Stimulated activated memory B cell treated with anti-CD40 and anti-IgM and Interleukin-4, amounts not matched to agents 10 μg/mL and 1 μg/mL and 100 μg/mL, for 72 hours (primary cell): ENCODE measurements at regions not wholly inside any gene's neighbourhood (a gene's known extent, or its start where the extent isn't known, plus 50 kb on each side); places are given as distances from the start of the nearest gene placed in this dataset.

Source experiments
- ATAC-seq: fragments of 150-1000 bp; cut with Tn5 transposase; 2 replicates; pipeline ENCODE4 v1.10.0; 2021
- H3K27ac Mint-ChIP-seq: one replicate; pipeline ENCODE4 v1.8.0; 2022; ENCODE audit warnings: mild to moderate bottlenecking, mixed read lengths
- H3K27me3 Mint-ChIP-seq: one replicate; pipeline ENCODE4 v1.8.0; 2022; ENCODE audit warnings: mixed read lengths
- H3K36me3 Mint-ChIP-seq: one replicate; pipeline ENCODE4 v1.8.0; 2022; ENCODE audit warnings: mixed read lengths
- H3K4me1 Mint-ChIP-seq: one replicate; pipeline ENCODE4 v1.8.0; 2022; ENCODE audit warnings: mixed read lengths
- H3K4me3 Mint-ChIP-seq: one replicate; pipeline ENCODE4 v1.8.0; 2022; ENCODE audit warnings: mild to moderate bottlenecking, moderate library complexity, mixed read lengths
- H3K9me3 Mint-ChIP-seq: one replicate; pipeline ENCODE4 v1.8.0; 2022; ENCODE audit warnings: mixed read lengths

DNA sequence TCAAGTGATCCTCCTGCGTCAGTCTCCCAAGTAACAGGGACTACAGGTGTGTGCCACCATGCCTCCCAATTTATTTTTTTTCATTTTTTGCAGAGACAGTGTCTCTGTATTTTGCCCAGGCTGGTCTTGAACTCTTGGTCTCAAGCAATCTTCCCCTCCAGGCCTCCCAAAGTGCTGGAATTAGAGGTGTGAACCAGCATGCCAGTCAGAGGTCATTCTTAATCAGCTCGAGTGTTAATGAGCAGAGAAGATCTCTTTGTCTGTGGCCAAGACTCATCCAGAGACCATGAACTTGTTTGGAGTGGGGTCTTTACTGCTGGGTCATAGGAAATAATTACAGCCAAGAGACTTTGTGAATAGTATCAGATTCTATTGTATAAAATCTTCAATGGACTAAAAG lies 99.2 kb upstream of the AP1S2 start:
- H3K9me3 Mint-ChIP-seq, result no peaks in the 10 kb centered on the region
- no peak for ATAC-seq
- no peak overlapping the region for H3K27ac Mint-ChIP-seq
- H3K4me1 Mint-ChIP-seq, result no peaks in the 10 kb centered on the region
- H3K36me3 Mint-ChIP-seq, result no peaks in the 10 kb centered on the region
- no peaks in the 10 kb centered on the region for H3K27me3 Mint-ChIP-seq
- H3K4me3 Mint-ChIP-seq, result no peak overlapping the region

DNA sequence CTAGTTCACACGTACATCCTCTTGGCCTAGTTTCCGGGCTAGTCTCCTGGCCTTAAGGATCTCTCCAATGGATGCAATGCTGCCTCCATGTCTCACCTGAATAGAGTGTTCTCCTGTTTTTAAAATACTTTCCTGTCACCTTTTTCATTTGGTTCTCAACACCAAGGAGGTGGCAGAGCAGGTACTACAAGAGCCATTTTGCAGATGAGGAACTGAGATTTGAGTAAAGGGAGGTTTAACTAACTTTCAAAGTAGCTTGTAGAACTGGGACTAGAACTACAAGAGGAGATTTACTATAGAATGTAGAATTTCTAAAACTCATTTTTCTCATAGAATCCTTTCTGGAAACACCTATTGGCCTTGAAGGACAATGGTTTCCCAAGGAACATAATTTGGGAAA lies 97.6 kb upstream of the AP1S2 start:
- ATAC-seq, result no peak
- H3K4me3 Mint-ChIP-seq, result no peak overlapping the region
- no peaks in the 10 kb centered on the region for H3K9me3 Mint-ChIP-seq
- H3K27ac Mint-ChIP-seq, result no peak overlapping the region
- no peaks in the 10 kb centered on the region for H3K4me1 Mint-ChIP-seq
- no peaks in the 10 kb centered on the region for H3K27me3 Mint-ChIP-seq
- H3K36me3 Mint-ChIP-seq, result no peaks in the 10 kb centered on the region

DNA sequence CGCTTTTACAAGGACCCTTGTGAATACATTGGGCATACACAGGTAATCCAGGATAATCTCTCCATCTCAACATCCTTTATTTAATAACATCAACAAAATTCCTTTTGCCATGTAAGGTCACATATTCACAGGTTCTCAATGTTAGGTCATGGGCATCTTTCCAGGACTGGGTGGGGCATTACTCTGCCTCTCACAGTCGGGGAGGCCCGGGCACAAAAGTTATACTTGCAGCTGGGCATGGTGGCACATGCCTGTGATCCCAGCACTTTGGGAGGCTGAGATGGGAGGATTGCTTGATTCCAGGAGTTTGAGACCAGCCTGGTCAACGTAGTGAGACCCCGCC lies 93.7 kb upstream of the AP1S2 start:
- no peak for ATAC-seq
- Mint-ChIP-seq H3K4me1 (no peaks in the 10 kb centered on the region), H3K27ac (no peak overlapping the region), H3K4me3 (no peak overlapping the region), H3K36me3 (no peaks in the 10 kb centered on the region), H3K9me3 (no peaks in the 10 kb centered on the region), H3K27me3 (no peaks in the 10 kb centered on the region)

DNA sequence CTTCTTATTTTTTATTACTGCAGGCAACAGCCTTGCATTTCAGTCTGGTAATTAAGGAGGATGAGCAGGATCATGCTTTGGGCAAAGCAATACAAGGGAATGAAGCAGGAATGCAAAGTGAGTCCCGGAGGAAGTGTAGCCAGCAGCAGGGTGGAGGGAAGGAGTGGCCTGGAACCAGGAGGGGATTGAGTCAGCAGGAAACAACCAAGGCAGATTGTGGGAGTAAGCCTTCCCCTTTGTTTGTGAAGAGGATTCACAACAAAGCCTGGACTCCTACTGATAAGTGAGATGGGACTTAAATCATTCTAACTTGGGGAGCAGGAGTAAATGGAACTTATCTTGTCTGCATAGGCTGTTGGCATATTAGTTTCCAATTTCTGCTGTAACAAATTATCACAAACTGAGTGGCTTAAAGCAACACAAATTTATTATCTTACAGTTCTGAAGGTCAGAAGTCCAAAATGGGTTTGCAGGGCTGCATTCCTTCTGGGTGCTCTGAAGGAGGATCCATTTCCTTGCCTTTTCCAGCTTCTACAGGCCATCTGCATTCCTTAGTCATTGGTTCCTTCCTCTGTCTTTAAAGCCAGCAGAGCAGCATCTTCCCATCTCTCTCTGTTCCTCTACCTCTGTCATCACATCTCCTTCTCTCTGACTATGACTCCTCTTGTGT lies 93.2 kb upstream of the AP1S2 start:
- Mint-ChIP-seq H3K36me3 (no peaks in the 10 kb centered on the region), H3K4me1 (no peaks in the 10 kb centered on the region), H3K9me3 (no peaks in the 10 kb centered on the region), H3K4me3 (no peak overlapping the region), H3K27ac (no peak overlapping the region), H3K27me3 (no peaks in the 10 kb centered on the region)
- no peak for ATAC-seq

DNA sequence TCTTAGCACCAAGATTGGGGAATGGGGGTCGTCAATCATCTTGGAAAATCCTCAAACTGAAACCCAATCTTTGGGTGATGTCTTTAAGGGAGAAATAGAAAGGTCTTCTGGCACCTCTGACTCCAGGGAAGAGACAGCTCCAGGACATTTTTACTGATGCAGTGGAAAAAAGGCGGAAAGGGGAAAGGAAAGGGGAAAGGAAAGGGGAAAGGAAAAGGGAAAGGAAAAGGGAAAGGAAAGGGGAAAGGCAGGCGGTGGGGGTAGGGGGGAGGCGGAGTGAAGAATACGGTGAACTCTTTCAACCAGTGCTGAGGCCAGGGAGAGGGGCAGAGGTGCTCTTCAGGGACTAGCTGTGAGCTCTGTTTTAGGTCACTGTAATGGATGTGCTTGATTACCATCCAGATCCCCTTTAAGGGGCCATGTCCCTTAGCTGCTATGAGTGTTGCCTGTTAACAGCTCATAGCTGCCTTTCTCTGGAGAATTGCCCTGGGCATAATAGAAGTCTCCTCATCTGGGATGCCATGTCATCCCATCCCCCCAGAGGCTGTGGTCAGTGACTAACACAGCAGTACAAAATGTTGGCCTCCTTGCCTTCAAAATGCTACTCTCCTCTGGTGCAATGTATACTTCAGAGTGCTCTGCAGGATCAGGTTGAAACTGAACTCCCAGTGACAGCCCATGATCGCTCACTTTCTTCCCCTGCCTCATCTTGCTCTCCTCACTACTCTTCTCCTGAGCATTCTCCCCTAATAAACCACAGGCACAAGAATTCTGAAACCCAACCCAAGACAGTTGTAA lies 92.4 kb upstream of the AP1S2 start:
- H3K4me3 Mint-ChIP-seq, result no peak overlapping the region
- H3K9me3 Mint-ChIP-seq, result no peaks in the 10 kb centered on the region
- H3K27ac Mint-ChIP-seq, result no peak overlapping the region
- no peaks in the 10 kb centered on the region for H3K4me1 Mint-ChIP-seq
- H3K36me3 Mint-ChIP-seq, result no peaks in the 10 kb centered on the region
- no peak for ATAC-seq
- H3K27me3 Mint-ChIP-seq, result no peaks in the 10 kb centered on the region

DNA sequence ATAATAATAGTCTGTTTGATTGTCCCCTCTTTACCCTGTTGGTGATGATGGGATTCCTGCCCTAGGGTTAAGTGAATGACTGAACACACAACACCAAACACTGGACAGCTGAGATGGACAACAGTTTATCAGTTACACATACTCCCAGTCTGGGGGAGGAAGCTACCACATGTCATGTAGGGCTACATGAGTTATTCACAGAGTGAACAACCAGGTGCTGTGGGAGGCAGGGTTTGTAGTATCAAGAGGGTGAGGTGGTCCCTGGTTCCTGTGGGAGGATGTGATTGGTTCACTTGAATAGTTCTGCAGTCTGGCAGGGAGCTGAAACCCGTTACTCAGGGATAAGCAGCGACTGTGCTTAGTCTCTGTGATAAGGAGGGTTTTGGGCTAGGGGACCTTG lies 88.8 kb upstream of the AP1S2 start:
- Mint-ChIP-seq H3K36me3 (no peaks in the 10 kb centered on the region), H3K9me3 (no peaks in the 10 kb centered on the region), H3K4me1 (no peaks in the 10 kb centered on the region), H3K4me3 (no peak overlapping the region), H3K27me3 (no peaks in the 10 kb centered on the region), H3K27ac (no peak overlapping the region)
- ATAC-seq, result no peak

DNA sequence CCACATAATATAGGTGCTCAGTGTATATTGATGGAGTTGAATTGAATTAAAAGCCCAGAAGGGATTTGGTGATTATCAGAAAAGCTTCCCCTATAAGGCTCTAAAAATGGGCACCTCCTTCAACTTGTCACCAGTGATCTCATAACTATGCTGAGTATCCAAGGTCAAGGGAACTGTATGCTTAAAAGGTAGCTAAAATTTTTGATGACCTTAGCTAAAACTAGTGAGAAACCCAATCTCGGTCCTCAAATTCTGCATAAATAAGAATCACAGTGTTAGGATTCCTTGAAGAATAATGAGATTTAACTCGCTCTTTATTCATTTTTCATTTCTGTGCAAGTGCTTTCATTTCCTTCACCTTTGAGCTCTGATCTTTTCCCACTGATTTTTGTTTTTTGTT lies 87.7 kb upstream of the AP1S2 start:
- ATAC-seq, result no peak
- Mint-ChIP-seq H3K36me3 (no peaks in the 10 kb centered on the region), H3K27ac (no peak overlapping the region), H3K9me3 (no peaks in the 10 kb centered on the region), H3K4me1 (no peaks in the 10 kb centered on the region), H3K4me3 (no peak overlapping the region), H3K27me3 (no peaks in the 10 kb centered on the region)

DNA sequence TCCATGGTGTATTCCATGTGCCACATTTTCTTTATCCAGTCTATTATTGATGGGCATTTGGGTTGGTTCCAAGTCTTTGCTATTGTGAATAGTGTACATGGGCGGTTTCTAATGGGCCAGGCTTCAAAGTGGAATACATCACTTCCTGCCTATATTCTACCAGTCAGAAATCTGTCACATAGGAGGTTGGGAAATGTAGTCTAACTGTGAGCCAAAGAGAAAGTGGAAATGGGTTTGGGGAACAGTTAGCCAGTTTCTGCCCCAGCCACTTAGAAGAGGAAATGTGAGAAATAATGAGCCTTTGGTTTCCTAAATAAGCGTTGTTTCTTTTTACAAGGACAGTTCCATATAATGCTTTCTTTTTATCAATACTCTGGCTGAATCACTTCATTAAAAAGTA lies 85.1 kb upstream of the AP1S2 start:
- no peaks in the 10 kb centered on the region for H3K36me3 Mint-ChIP-seq
- H3K27me3 Mint-ChIP-seq, result no peaks in the 10 kb centered on the region
- no peak for ATAC-seq
- no peaks in the 10 kb centered on the region for H3K4me1 Mint-ChIP-seq
- no peak overlapping the region for H3K4me3 Mint-ChIP-seq
- no peak overlapping the region for H3K27ac Mint-ChIP-seq
- H3K9me3 Mint-ChIP-seq, result no peaks in the 10 kb centered on the region

DNA sequence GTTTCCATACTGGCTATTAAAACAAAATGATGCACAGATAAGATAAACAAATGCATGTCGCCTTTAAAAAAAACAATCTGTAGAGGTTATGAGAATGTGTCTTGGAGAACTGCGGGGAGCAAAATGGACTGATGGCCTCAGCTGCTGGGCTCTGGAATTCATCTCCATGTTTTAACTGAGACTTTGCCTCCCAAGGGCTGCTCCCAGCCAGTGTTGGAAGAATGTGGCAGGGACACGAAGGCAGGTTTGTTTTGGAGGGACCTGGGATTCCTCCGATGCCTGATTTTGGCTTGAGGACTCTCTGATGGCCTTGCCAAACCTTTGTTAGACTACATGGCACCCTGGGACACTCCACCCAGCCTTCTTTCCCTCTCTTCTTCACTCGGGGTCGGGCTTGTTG lies 83.5 kb upstream of the AP1S2 start:
- H3K27me3 Mint-ChIP-seq, result no peaks in the 10 kb centered on the region
- no peak overlapping the region for H3K27ac Mint-ChIP-seq
- ATAC-seq, result no peak
- no peaks in the 10 kb centered on the region for H3K36me3 Mint-ChIP-seq
- H3K9me3 Mint-ChIP-seq, result no peaks in the 10 kb centered on the region
- H3K4me1 Mint-ChIP-seq, result no peaks in the 10 kb centered on the region
- H3K4me3 Mint-ChIP-seq, result no peak overlapping the region

DNA sequence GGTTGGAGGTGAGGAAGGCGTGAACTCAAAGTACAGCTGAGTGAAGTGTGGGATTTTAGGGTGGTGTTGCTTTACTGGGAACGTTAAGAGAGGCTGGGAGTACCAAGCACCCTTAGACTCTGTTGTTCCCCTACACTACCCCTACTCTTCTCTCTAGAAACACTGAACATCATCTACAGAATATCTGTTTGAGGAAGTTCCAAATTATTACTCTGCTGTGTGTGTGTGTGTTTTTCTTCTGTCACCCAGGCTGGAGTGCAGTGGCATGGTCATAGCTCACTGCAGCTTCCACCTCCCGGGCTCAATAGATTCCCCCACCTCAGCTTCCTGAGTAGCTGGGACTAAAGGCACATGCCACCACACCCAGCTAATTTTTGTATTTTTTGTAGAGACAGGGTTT lies 76.7 kb upstream of the AP1S2 start:
- Mint-ChIP-seq H3K27me3 (no peaks in the 10 kb centered on the region), H3K9me3 (no peaks in the 10 kb centered on the region), H3K4me3 (no peak overlapping the region), H3K27ac (no peak overlapping the region), H3K4me1 (peaks cover 16% of the 10 kb centered on the region), H3K36me3 (no peaks in the 10 kb centered on the region)
- no peak for ATAC-seq

DNA sequence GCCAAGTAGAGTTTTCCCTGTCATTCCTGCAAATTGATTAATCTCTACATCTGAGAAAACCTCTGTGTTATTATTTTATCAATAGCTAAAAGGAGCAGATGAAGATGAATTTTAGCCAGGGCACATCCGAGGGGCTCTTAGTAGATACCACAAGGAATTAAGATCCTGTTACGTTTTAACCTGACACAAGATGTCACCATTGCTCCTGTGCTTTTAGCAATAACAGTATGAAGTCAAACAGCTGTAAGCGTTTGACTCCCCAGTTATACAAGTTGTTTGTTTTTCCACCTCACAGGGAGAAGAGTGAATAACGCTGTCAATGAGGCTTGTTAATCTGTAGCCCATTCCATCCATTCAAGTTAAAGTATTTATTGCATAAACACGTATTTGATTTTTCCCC lies 76.0 kb upstream of the AP1S2 start:
- Mint-ChIP-seq H3K36me3 (no peaks in the 10 kb centered on the region), H3K27ac (no peak overlapping the region), H3K4me3 (no peak overlapping the region), H3K9me3 (no peaks in the 10 kb centered on the region), H3K27me3 (no peaks in the 10 kb centered on the region), H3K4me1 (peaks cover 16% of the 10 kb centered on the region)
- no peak for ATAC-seq

DNA sequence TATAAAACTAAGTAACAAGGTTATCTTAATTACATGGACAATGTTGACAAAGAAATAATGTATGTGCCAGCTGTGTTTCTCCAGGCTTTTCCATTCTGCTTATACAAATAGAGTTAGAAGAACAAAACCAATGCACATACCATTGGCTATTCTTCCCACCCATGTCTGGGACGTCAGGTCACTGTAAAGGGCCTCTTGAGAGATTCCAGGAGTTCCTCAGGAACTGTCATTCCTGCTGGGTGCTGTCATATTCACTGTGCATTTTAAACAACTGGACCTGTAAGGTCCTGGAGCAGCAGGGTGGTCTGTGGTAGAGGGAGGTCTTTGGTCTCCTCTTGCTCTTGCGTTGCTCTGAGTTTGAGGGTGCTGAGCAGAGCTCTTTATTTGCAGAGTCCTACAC lies 74.6 kb upstream of the AP1S2 start:
- Mint-ChIP-seq H3K27me3 (no peaks in the 10 kb centered on the region), H3K27ac (no peak overlapping the region), H3K4me1 (peaks cover 16% of the 10 kb centered on the region), H3K9me3 (no peaks in the 10 kb centered on the region), H3K36me3 (no peaks in the 10 kb centered on the region), H3K4me3 (no peak overlapping the region)
- ATAC-seq, result no peak

DNA sequence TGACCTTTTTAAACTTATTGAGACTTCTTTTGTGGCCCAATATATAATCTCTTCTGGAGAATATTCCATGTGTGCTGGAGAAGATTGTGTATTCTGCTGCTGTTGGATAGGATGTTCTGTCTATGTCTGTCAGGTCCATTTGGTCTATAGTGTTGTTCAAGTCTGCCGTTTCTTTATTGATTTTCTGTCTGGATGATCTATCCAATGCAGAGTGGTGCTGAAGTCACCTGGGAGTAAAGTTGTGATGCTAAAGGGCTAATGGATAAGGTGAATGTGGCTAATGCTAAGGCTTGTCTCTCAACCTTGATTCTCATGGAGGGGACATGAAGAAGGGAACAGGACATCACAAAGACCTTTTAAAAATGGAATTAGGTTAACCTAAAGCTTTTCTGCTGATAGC lies 72.0 kb upstream of the AP1S2 start:
- no peak overlapping the region for H3K4me3 Mint-ChIP-seq
- no peaks in the 10 kb centered on the region for H3K27me3 Mint-ChIP-seq
- no peaks in the 10 kb centered on the region for H3K9me3 Mint-ChIP-seq
- H3K4me1 Mint-ChIP-seq, result peaks cover 8% of the 10 kb centered on the region
- H3K36me3 Mint-ChIP-seq, result no peaks in the 10 kb centered on the region
- H3K27ac Mint-ChIP-seq, result no peak overlapping the region
- no peak for ATAC-seq

DNA sequence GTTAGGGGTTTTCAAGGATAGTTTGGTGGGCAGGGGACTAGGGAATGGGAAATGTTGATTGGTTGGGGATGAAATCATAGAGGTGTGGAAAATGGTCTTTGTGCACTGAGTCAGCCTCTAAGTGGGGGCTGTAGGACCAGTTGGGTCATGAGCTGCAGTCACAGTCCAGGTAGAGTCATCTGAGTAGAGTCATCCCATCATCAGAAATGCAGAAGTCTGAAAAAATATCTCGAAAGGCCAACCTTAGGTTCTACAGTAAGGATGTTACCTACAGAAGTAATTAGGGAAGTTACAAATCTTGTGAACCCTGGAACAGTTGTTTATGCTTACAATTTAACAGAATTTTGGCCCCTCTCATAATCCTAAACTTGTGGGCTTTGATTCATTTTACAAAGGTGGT lies 63.4 kb upstream of the AP1S2 start:
- ATAC-seq, result no peak
- Mint-ChIP-seq H3K9me3 (no peaks in the 10 kb centered on the region), H3K27me3 (no peaks in the 10 kb centered on the region), H3K36me3 (no peaks in the 10 kb centered on the region), H3K4me1 (peaks cover 7% of the 10 kb centered on the region), H3K4me3 (no peak overlapping the region), H3K27ac (no peak overlapping the region)

DNA sequence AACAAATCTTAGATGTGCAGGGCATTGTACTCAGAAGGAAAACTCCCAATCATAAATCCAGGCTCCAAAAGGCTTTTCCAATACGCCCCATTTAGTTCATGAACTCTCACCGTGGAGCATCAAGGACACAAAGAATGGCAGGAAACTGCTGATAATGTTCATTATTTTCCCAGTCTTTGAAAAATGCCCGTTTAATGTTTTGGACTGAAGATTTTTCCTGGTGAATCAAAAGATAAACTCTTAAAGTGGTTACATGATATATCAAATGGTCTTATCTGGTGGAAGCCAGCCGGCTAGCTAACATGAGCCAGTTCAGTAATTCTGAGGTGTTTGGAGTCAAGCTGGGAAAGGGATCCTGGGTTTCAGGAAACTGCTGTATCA lies 62.1 kb upstream of the AP1S2 start:
- Mint-ChIP-seq H3K9me3 (no peaks in the 10 kb centered on the region), H3K4me3 (no peak overlapping the region), H3K27ac (no peak overlapping the region), H3K4me1 (peaks cover 7% of the 10 kb centered on the region), H3K36me3 (no peaks in the 10 kb centered on the region), H3K27me3 (no peaks in the 10 kb centered on the region)
- ATAC-seq, result no peak

DNA sequence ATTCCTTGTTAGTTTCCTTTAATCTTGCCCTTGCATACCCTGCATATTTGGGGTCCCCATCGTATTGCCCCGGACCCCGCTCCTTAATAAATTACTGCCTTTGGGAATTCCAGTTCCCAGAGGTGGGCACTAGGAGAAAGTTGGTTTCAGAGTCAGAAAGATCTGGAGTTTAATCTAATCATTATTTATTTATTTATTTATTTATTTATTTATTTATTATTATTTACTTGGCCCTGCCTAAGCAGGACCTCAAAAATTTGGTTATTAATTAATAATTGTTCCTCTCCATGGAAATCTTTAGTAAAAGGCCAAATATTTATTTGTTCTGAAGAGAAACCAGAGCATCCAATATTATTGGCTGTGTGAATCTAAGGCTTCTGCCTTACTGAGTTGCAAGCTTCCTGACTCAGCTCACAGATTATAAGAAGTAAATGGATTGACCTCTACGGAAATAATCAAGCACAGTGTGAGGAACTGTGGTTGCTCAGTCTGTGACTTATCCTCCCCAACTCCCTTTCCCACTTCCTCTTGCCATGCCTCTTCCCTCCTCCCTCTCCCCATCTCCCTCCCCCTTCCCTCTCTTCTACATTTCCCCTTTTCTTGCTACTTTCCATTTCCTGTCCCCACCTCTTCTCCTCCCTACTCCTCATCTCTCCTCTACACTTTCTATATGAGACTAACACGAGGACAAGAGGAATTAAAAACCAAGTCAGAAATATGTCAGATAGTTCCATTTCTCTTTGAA lies 61.5 kb upstream of the AP1S2 start:
- Mint-ChIP-seq H3K27ac (no peak overlapping the region), H3K9me3 (no peaks in the 10 kb centered on the region), H3K4me3 (no peak overlapping the region), H3K27me3 (no peaks in the 10 kb centered on the region), H3K36me3 (no peaks in the 10 kb centered on the region), H3K4me1 (peaks cover 7% of the 10 kb centered on the region)
- ATAC-seq, result no peak
